ENCODE measurements at regions not wholly inside any gene's neighbourhood (a gene's known extent, or its start where the extent isn't known, plus 50 kb on each side); places are given as distances from the start of the nearest gene placed in this dataset.

DNA sequence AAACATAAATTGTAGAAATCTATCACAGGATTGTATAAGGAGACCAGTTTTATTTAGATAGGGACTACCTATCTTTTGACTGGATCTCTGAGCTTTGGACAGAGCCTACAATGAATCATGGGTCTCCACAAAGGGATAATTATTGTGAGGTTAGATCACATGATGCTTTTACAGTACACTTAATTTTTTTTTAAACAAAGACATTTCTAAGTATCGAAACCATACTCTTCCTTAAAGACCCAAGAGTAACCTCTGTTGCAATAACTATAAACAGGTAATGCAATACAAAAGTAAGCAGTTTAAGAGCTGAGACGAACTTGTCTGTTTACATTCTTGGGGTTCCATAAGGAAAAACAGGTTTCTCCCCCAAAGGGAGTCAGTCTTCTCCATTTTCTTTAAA lies 64.3 kb upstream of the GABRE start:
- POLR2A ChIA-PET: no interaction called here
- RAD21 ChIA-PET (ENCODE audit: low non-redundant PET in 1 of 2, low total read pairs in 2 of 2, uncharacterized antibody in 2 of 2, unreplicated experiment in 2 of 2): no interaction called here
- ATAC-seq (no peak), DNase-seq (ENCODE audit: low read depth, low spot score) (no peak)
- Histone ChIP-seq H3K9me3 (ENCODE audit: control insufficient read depth in 1 of 2, insufficient read depth in 1 of 2, low read depth in 1 of 2, low read length in 2 of 2) (no peaks in the 10 kb centered on the region), H3K27ac (ENCODE audit: low read depth, low read length) (no peak overlapping the region), H2AFZ (ENCODE audit: low read depth, low read length, poor library complexity, severe bottlenecking) (no peak overlapping the region), H3K36me3 (ENCODE audit: control insufficient read depth in 1 of 2, insufficient read depth in 2 of 2, low read length in 2 of 2) (no peaks in the 10 kb centered on the region), H3K4me3 (replicated peaks in 1 of 2; ENCODE audit: low read depth in 1 of 2, low read length in 2 of 2) (no peak overlapping the region), H4K20me1 (ENCODE audit: insufficient read depth) (no peaks in the 10 kb centered on the region), H3K9ac (ENCODE audit: low read length) (no peak overlapping the region), H3K27me3 (ENCODE audit: insufficient read depth, low read length) (no peaks in the 10 kb centered on the region), H3K4me1 (ENCODE audit: control insufficient read depth in 1 of 2, insufficient read depth in 2 of 2, low read length in 2 of 2) (no peaks in the 10 kb centered on the region), H3K9me2 (ENCODE audit: insufficient read depth) (no peaks in the 10 kb centered on the region), H3K79me2 (ENCODE audit: insufficient read depth, low read length) (no peaks in the 10 kb centered on the region), H3K4me2 (ENCODE audit: low read length) (no peak overlapping the region)
- CTCF ChIA-PET: no interaction called here
- TF ChIP-seq, protein P1, sequence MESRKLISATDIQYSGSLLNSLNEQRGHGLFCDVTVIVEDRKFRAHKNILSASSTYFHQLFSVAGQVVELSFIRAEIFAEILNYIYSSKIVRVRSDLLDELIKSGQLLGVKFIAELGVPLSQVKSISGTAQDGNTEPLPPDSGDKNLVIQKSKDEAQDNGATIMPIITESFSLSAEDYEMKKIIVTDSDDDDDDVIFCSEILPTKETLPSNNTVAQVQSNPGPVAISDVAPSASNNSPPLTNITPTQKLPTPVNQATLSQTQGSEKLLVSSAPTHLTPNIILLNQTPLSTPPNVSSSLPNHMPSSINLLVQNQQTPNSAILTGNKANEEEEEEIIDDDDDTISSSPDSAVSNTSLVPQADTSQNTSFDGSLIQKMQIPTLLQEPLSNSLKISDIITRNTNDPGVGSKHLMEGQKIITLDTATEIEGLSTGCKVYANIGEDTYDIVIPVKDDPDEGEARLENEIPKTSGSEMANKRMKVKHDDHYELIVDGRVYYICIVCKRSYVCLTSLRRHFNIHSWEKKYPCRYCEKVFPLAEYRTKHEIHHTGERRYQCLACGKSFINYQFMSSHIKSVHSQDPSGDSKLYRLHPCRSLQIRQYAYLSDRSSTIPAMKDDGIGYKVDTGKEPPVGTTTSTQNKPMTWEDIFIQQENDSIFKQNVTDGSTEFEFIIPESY (IDR thresholded peaks at IDR 0.05; ENCODE audit: extremely low read depth, insufficient replicate concordance, low read length): no peak
- TF ChIP-seq ZNF274 (IDR thresholded peaks at IDR 0.05; ENCODE audit: low read depth, low read length) (no peak), CEBPB (IDR thresholded peaks at IDR 0.05; ENCODE audit: low read depth) (no peak), SRF (IDR thresholded peaks at IDR 0.05; ENCODE audit: low read depth) (no peak), ZFX (IDR thresholded peaks at IDR 0.05) (no peak), POLR2AphosphoS5 (IDR thresholded peaks at IDR 0.05; ENCODE audit: low read depth, low read length) (no peak), TCF7L2 (IDR thresholded peaks at IDR 0.05; ENCODE audit: borderline replicate concordance, extremely low read depth, insufficient read depth, insufficient read length) (no peak), ELF1 (IDR thresholded peaks at IDR 0.05; ENCODE audit: borderline replicate concordance, low read depth) (no peak), FOSL1 (IDR thresholded peaks at IDR 0.05; ENCODE audit: low read depth) (no peak), RAD21 (IDR thresholded peaks at IDR 0.05; ENCODE audit: low read depth) (no peak), EGR1 (IDR thresholded peaks at IDR 0.05; ENCODE audit: low read depth) (no peak)
- TF ChIP-seq, protein P2, sequence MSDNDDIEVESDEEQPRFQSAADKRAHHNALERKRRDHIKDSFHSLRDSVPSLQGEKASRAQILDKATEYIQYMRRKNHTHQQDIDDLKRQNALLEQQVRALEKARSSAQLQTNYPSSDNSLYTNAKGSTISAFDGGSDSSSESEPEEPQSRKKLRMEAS (IDR thresholded peaks at IDR 0.05): no peak
- TF ChIP-seq, protein P3, sequence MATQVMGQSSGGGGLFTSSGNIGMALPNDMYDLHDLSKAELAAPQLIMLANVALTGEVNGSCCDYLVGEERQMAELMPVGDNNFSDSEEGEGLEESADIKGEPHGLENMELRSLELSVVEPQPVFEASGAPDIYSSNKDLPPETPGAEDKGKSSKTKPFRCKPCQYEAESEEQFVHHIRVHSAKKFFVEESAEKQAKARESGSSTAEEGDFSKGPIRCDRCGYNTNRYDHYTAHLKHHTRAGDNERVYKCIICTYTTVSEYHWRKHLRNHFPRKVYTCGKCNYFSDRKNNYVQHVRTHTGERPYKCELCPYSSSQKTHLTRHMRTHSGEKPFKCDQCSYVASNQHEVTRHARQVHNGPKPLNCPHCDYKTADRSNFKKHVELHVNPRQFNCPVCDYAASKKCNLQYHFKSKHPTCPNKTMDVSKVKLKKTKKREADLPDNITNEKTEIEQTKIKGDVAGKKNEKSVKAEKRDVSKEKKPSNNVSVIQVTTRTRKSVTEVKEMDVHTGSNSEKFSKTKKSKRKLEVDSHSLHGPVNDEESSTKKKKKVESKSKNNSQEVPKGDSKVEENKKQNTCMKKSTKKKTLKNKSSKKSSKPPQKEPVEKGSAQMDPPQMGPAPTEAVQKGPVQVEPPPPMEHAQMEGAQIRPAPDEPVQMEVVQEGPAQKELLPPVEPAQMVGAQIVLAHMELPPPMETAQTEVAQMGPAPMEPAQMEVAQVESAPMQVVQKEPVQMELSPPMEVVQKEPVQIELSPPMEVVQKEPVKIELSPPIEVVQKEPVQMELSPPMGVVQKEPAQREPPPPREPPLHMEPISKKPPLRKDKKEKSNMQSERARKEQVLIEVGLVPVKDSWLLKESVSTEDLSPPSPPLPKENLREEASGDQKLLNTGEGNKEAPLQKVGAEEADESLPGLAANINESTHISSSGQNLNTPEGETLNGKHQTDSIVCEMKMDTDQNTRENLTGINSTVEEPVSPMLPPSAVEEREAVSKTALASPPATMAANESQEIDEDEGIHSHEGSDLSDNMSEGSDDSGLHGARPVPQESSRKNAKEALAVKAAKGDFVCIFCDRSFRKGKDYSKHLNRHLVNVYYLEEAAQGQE (IDR thresholded peaks at IDR 0.05; ENCODE audit: low read depth): no peak
- TF ChIP-seq, protein P4, sequence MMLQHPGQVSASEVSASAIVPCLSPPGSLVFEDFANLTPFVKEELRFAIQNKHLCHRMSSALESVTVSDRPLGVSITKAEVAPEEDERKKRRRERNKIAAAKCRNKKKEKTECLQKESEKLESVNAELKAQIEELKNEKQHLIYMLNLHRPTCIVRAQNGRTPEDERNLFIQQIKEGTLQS (IDR thresholded peaks at IDR 0.05): no peak
- intact Hi-C loops (cut with micrococcal nuclease): no loop called here
- no TSS peak for BruUV-seq (replicated peaks)
